ENCODE measurements at regions not wholly inside any gene's neighbourhood (a gene's known extent, or its start where the extent isn't known, plus 50 kb on each side); places are given as distances from the start of the nearest gene placed in this dataset.

DNA sequence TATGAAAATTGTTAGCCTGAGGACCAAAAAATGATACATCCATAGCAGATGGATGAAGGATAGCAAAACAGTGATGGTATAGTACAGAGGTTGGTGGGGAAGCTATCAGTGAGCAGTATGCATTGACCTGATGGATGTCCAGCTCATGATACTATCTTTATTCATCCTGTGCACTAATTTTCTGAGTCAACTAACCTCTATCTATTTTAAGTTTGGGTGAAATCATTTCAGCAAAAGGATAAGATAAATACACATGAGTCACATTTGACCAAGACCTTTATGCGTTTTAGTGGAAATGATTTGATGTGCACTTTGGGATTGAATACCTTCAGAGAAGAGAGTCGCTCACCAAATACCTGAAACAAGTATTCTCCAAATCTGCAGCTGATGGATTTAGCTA, 351.0 kb upstream of the NR3C2 start:
- Histone ChIP-seq H3K36me3 (no peaks in the 10 kb centered on the region), H3K9me3 (peaks cover 0 to 3% of the 10 kb centered on the region in 2 donors), H3K27me3 (no peaks in the 10 kb centered on the region), H3K27ac (no peak overlapping the region), H3K4me3 (no peak overlapping the region), H3K4me1 (peaks cover 0 to 5% of the 10 kb centered on the region in 2 donors)
- no peak for DNase-seq
- TF ChIP-seq, protein P1, sequence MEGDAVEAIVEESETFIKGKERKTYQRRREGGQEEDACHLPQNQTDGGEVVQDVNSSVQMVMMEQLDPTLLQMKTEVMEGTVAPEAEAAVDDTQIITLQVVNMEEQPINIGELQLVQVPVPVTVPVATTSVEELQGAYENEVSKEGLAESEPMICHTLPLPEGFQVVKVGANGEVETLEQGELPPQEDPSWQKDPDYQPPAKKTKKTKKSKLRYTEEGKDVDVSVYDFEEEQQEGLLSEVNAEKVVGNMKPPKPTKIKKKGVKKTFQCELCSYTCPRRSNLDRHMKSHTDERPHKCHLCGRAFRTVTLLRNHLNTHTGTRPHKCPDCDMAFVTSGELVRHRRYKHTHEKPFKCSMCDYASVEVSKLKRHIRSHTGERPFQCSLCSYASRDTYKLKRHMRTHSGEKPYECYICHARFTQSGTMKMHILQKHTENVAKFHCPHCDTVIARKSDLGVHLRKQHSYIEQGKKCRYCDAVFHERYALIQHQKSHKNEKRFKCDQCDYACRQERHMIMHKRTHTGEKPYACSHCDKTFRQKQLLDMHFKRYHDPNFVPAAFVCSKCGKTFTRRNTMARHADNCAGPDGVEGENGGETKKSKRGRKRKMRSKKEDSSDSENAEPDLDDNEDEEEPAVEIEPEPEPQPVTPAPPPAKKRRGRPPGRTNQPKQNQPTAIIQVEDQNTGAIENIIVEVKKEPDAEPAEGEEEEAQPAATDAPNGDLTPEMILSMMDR (IDR thresholded peaks at IDR 0.05), result no peak
- intact Hi-C loops (cut with DNase I), result no loop called here
- ATAC-seq, result no peak

DNA sequence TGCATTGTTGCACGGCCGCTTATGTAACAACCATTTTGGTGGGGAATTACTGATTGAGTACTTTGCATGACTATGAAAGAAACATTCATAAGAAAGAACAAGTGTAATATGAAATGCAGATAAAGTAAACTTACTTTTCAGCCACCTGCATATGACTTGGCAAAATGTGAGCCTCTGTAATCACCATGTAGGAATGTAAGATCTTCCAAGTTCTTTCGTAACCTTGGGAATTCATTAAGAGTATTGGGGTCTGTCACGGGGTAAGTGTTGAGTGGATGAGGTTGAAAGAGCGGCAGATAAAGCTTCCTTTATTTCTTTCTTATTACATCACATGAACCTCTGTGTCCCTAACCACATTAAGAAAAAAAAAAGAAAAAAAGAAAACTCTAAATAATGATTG, 348.5 kb upstream of the NR3C2 start:
- intact Hi-C loops (cut with DNase I), result no loop called here
- H3K27me3 ChIP-seq, result no peaks in the 10 kb centered on the region
- peaks cover 0 to 3% of the 10 kb centered on the region in 2 donors for H3K9me3 ChIP-seq
- H3K36me3 ChIP-seq, result no peaks in the 10 kb centered on the region
- TF ChIP-seq, protein P1 (IDR thresholded peaks at IDR 0.05), result no peak
- peak; percentile 41 for ATAC-seq
- peak overlapping the region; percentile 50 to 57 for H3K27ac ChIP-seq
- no peak overlapping the region for H3K4me3 ChIP-seq
- peak in 1 of 4 donors; percentile 59 for DNase-seq
- H3K4me1 ChIP-seq, result no peaks in the 10 kb centered on the region

DNA sequence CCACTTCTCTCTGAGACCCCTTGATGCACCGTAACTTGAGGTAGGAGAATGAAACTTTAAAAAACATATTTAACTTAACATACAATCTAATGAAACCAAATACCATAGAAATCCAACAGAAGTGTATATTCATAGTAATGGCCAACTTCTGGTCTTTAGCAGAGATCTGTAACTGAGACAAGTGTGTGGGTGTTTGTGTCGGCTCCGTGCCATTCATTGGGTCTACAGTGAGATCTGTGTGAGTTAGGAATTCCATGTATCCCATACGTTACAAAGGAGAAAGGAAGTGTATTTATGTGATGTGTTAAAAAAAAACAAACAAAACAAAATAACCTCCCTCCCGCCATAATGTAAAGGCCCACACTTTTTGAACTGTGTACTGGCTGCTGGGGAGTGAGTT, 348.0 kb upstream of the NR3C2 start:
- H3K4me1 ChIP-seq, result no peaks in the 10 kb centered on the region
- H3K27ac ChIP-seq, result peak overlapping the region; percentile 50 to 57
- DNase-seq (no peak), ATAC-seq (no peak)
- peaks cover 0 to 3% of the 10 kb centered on the region in 2 donors for H3K9me3 ChIP-seq
- TF ChIP-seq, protein P1 (IDR thresholded peaks at IDR 0.05), result no peak
- intact Hi-C loops (cut with DNase I), result no loop called here
- H3K27me3 ChIP-seq, result no peaks in the 10 kb centered on the region
- H3K36me3 ChIP-seq, result no peaks in the 10 kb centered on the region
- no peak overlapping the region for H3K4me3 ChIP-seq

DNA sequence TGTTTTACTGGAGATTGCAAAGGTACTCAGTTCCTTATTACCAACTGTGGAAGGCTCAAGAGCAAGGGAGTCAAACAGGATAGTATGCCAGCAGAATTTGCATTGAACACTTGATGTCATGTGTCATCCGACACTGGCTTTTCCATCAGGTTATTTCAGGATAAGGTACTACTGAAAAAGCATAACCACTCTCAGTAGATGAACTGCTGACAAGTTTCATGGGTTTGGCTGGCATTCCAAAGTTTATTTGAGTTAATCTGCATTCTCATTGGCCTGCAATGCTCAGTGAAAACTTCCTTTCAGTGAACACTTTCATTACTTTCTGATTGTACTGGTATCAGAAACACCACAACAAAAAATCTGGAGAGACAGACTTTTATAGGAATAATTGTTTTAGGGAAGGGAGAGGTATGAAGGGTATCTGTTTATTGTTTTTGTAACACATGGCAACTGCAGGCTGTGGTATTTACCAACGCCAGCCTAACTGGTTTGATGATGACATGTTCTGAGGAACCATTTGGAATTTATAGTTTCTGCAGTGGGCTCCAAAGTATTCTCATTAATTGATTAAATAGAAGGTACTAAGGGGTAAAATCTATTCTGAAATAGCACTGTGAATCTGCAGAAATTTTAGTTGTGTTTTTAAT, 345.7 kb upstream of the NR3C2 start:
- H3K4me1 ChIP-seq, result no peaks in the 10 kb centered on the region
- H3K36me3 ChIP-seq, result no peaks in the 10 kb centered on the region
- TF ChIP-seq, protein P1 (IDR thresholded peaks at IDR 0.05), result no peak
- peaks cover 0 to 3% of the 10 kb centered on the region in 2 donors for H3K9me3 ChIP-seq
- DNase-seq (no peak), ATAC-seq (peak; percentile 59)
- H3K4me3 ChIP-seq, result no peak overlapping the region
- intact Hi-C loops (cut with DNase I), result no loop called here
- no peaks in the 10 kb centered on the region for H3K27me3 ChIP-seq
- peak overlapping the region in 1 of 2 donors; percentile 19 for H3K27ac ChIP-seq

DNA sequence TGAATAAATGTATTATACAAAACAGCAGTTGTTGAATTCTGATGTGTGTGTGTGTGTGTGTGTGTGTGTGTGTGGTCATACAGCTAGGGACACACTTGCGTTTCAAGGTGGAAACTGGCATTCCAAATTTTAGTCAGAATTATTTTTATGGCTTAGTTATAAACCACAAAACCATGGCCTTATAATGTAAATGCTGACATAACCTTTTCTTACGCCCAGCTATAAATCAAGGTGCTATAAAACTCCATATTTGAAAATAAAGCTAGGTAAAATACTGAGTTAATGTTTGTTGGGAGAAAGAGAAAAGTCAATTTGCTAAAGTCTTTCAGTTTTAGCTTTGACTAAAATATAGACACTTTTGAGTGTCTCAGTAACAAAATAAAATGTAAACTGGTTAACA, 345.1 kb upstream of the NR3C2 start:
- H3K27me3 ChIP-seq, result no peaks in the 10 kb centered on the region
- DNase-seq, result no peak
- no peaks in the 10 kb centered on the region for H3K4me1 ChIP-seq
- TF ChIP-seq, protein P1 (IDR thresholded peaks at IDR 0.05), result no peak
- no peak overlapping the region for H3K4me3 ChIP-seq
- H3K9me3 ChIP-seq, result peaks cover 0 to 3% of the 10 kb centered on the region in 2 donors
- intact Hi-C loops (cut with DNase I), result no loop called here
- no peaks in the 10 kb centered on the region for H3K36me3 ChIP-seq
- ATAC-seq, result no peak
- peak overlapping the region in 1 of 2 donors; percentile 19 for H3K27ac ChIP-seq
